ENCODE measurements at regions not wholly inside any gene's neighbourhood (a gene's known extent, or its start where the extent isn't known, plus 50 kb on each side); places are given as distances from the start of the nearest gene placed in this dataset.

GRCh38 chr6:22466665-22467245 lies 102.6 kb upstream of the HDGFL1 start:
- no peak for DNase-seq (ENCODE audit: low spot score)

- DNase-seq (ENCODE audit: low spot score), result no peak
Observed at GRCh38 chr6:22467645-22468044, 101.7 kb upstream of the HDGFL1 start.

DNA sequence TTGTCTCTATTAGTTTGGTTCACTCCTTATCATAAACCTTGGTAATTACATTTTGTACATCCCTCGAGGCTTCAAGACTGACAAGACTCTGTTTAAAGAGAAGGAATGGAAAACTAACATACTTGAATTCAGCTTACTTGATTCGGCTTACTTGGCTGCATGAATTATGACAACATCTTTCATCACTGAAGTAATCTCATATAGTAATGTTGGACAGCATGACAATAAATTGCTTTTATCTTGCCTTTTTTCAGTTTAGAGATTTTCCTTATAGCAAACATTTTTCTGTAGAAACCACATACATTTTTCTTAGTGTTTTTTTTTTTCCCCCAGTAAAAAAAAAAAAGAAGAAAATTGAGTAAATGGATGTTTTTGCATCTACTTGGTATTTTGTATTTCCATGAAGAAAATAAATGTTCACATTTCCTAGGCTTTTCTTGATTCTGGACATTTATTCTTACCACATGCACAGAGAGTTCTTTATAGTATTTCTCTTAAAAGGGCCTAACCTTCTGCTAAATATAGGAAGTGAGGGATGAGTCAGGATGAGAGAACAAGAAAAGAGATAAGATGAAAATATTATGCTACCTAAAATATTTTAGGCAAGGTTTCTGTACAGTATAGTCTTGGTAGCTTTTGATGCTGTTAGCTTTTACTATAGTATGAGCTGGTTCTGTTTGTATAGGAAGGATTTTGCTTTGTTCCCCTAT lies 101.0 kb upstream of the HDGFL1 start:
- no peak for DNase-seq (ENCODE audit: low spot score)

DNA sequence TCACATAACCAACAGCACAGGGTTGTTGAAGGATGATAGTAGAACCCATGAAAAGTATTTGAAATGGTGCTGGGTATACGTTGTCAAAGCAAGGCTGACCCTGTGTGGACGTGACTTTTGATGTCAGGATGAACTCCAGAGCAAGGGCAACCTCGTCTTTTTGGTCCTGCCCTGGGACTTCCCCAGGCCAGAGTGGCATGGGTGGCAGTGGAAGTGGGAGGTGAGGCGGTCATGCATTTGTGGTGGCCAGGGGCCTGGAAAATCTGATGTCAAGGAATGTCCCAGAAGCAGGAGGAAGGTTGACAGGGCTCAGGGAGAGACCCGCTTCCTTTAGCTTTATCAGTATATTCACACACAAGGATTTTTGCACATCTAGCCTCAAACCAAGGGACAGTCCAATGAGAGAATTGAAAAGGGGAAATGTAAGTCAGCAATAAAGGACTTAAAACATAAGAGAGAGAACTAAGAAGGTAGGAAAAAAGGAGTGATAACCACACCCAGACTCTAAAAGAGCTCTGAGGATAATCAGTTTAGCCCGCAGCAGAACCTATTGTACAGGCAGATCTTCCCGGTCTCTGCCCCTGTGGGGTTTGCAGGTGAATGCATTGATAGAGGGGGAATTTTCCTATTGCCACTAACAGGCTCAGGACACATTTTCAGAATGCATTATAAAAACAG lies 98.8 kb upstream of the HDGFL1 start:
- no peak for DNase-seq (ENCODE audit: low spot score)

DNA sequence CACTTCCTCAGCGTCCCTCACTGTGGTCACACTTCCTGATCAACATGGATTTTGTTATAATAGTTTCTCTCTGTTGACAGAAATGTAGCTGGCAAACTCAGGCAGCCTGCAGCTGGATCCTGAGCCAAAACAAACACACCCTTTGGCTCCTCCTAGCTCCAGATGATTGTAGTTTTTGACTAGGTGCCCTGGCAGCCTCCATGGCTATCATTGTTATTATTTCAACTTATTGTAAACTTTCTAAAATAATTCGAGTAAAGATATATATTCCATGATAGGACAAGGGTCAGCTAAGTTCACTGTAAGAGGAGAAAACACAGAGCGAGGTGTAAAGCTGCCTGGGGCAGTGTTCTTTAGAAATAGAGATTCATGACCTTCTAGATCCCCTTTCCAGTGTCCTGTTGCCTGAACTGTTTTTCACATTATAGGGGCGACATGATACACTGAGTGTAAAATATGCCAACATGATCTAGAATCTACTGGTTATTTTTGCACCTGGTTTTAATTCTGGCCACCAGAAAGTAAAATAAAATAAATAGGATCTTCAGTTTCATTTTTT lies 98.2 kb upstream of the HDGFL1 start:
- DNase-seq (ENCODE audit: low spot score), result peak; percentile 41

DNA sequence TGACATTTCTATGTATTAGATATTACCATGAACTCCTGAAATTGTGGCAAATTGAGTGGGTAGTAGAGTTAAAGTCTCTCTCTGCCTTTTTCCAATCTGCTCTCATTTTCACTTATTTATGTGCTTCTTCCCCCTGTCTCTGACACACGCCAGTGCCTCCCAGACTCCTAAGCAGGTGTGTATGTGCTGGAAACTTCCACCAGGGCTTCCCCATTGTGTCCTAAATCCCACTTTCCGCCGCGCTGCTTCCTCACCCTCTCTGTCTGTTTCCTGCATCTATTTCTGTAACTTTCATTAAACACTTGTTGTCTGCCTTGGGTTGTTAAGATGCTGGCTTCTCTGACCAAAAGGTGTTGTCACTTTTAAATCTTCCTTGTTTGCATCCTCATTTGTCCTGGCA lies 97.6 kb upstream of the HDGFL1 start:
- DNase-seq (ENCODE audit: low spot score), result no peak

- DNase-seq (ENCODE audit: low spot score), result no peak
Observed at GRCh38 chr6:22473991-22474682, 95.2 kb upstream of the HDGFL1 start.

GRCh38 chr6:22476811-22477390 lies 92.5 kb upstream of the HDGFL1 start:
- DNase-seq (ENCODE audit: low spot score), result no peak

DNA sequence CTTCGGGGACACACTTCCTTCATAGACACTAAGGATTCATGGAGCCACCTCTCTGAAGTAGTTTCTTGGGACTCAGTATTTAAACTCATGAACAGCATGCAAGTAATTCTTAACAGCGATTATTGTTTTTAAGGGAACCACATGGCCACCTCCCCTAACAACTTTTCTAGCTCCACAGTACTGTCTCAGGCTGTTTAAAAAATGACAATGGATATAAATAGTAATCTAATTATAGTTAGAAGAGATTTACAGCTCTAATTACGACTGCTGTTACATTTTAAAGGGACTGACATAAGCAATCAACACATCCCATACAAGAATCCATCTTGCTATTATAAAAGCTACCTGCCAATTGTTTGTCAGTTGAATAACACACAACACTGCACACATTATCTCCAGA lies 72.1 kb upstream of the HDGFL1 start:
- DNase-seq (ENCODE audit: low spot score), result no peak

- no peak for DNase-seq (ENCODE audit: low spot score)
Observed at GRCh38 chr6:22499815-22500214, 69.6 kb upstream of the HDGFL1 start.

DNA sequence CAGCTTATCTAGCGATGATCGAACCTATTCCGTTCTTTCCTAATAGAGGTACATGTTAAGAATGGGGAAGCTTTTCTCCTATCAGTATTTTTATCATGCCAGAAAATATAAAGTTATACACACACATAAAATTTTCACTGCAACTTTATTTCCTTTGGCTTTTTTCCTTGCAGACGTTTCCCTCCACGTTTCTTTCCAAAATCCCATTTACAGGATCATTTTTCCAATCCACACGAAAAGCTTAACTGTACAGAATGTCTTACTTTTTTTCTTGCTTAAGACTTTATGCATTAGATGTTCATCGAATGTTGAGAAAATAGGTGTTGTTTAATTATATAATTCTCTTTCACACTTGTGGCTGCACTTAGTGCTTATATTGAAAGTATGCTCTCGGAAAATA lies 62.9 kb upstream of the HDGFL1 start:
- DNase-seq (ENCODE audit: low spot score), result no peak

DNA sequence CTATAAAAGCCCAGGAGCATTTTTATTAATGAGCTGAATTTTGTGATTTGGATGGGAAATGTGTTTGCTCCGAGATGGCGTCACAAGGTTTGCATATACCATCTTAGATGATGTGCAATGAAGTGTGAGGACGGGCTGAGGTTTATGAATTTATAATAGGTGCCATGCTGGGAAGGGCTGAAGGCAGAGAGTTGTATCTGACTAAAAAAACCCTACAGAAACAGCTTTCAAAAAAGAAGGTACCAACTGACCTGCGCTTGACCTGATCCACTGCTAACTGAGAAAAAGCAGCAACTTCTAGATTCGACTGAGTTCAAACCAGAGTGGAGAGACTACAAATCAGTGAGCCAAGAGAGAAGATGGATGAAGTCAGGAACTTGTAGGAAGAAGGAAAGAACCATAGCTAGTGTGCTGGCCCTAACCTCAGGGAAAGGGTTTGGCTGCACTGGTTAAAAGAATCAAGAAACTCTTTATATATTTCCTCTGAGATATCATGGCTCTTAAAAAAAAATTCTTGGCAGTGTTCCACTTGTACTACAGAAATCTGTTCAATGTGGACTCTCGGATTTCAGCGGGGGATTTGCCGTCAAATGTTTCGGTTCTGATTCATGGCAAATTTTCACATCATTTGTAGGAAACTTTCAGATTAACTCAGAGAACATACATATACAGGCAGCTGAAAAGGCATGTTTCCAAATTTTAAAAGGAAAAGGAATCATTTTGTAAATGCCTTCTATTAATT lies 56.5 kb upstream of the HDGFL1 start:
- no peak for DNase-seq (ENCODE audit: low spot score)

DNA sequence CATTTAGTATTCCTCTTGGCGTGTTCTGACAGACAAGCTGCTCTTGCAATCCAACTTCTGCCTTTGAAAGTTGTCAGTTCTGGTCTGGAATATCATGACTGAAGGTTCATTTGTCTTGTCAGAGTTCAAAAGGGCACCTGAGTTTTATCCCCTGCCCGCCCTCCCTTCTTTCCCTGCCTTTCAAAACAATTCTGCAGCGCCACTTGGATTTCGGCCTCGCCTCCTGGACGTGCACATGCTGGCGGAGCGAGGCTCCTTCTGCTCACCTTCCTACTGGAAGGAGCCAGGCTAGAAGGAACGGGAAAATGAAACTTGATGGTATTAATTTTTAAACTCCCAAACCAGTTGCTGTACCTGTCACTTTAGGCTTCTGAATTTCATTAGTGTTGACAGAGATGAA lies 55.7 kb upstream of the HDGFL1 start:
- no peak for DNase-seq (ENCODE audit: low spot score)

GRCh38 chr6:22519237-22519636 lies 50.1 kb upstream of the HDGFL1 start:
- DNase-seq (ENCODE audit: low spot score), result no peak
